Keratinocyte (primary cell): ENCODE measurements at regions not wholly inside any gene's neighbourhood (a gene's known extent, or its start where the extent isn't known, plus 50 kb on each side); places are given as distances from the start of the nearest gene placed in this dataset.

ENCODE experiments used
- DNase-seq: peaks from one replicate; pipeline ENCODE4 v3.0.0-alpha.2; 2011; ENCODE audit warnings: low read depth, missing footprints, low spot score
- FAIRE-seq: peaks from 2 replicates; lab custom pipeline; 2011; peaks lifted over from hg19 to GRCh38; lab: Jason Lieb, UNC
- H2AFZ ChIP-seq: 2 replicates; pipeline ENCODE4 v1.6.0; 2012; ENCODE audit warnings: low read length, control low read depth, inconsistent platforms; ENCODE audit not compliant: control insufficient read depth
- H3K27ac ChIP-seq: 2 replicates; pipeline ENCODE4 v1.5.1; 2011; ENCODE audit warnings: low read length; ENCODE audit not compliant: control insufficient read depth, insufficient read depth
- H3K27me3 ChIP-seq: 3 replicates; pipeline ENCODE4 v1.6.0; 2011; ENCODE audit warnings: low read length; ENCODE audit not compliant: control insufficient read depth, insufficient read depth; ENCODE audit errors: extremely low read depth
- H3K36me3 ChIP-seq, 2 experiments: 2 replicates in 1 of 2; 3 replicates in 1 of 2; pipeline ENCODE4 v1.5.1; 2011; ENCODE audit warnings: low read length in 2 of 2, mild to moderate bottlenecking in 1 of 2; ENCODE audit not compliant: control insufficient read depth in 2 of 2, insufficient read depth in 2 of 2; ENCODE audit errors: extremely low read depth in 1 of 2
- H3K4me1 ChIP-seq: 3 replicates; pipeline ENCODE4 v1.5.1; 2011; ENCODE audit warnings: low read length; ENCODE audit not compliant: control insufficient read depth, insufficient read depth; ENCODE audit errors: extremely low read depth
- H3K4me2 ChIP-seq: 3 replicates; pipeline ENCODE4 v1.6.0; 2011; ENCODE audit warnings: low read depth, low read length; ENCODE audit not compliant: control insufficient read depth, insufficient read depth; ENCODE audit errors: extremely low read depth
- H3K4me3 ChIP-seq, 3 experiments: fragments of 200-600 bp in 1 of 3; sonication (generic) in 1 of 3; 2 replicates in 2 of 3; 3 replicates in 1 of 3; pipeline ENCODE4 v1.5.1; 2011 to 2016; ENCODE audit warnings: low read length in 3 of 3, mild to moderate bottlenecking in 3 of 3, control low read depth in 2 of 3, inconsistent platforms in 1 of 3, low read depth in 1 of 3, mixed read lengths in 1 of 3, mixed run types in 1 of 3, moderate library complexity in 1 of 3; ENCODE audit not compliant: control insufficient read depth in 2 of 3, insufficient read depth in 2 of 3; ENCODE audit errors: extremely low read depth in 1 of 3
- H3K79me2 ChIP-seq: 2 replicates; pipeline ENCODE4 v1.6.0; 2012; ENCODE audit warnings: low read length; ENCODE audit not compliant: control insufficient read depth, insufficient read depth
- H3K9ac ChIP-seq: 3 replicates; pipeline ENCODE4 v1.6.0; 2011; ENCODE audit warnings: low read length; ENCODE audit not compliant: control insufficient read depth, insufficient read depth; ENCODE audit errors: extremely low read depth
- H3K9me1 ChIP-seq: 3 replicates; pipeline ENCODE4 v1.6.0; 2011; ENCODE audit warnings: low read length; ENCODE audit not compliant: control insufficient read depth, insufficient read depth; ENCODE audit errors: extremely low read depth
- H3K9me3 ChIP-seq: 2 replicates; pipeline ENCODE4 v1.5.1; 2012; ENCODE audit warnings: low read depth, low read length; ENCODE audit not compliant: control insufficient read depth
- H4K20me1 ChIP-seq: 3 replicates; pipeline ENCODE4 v1.6.0; 2011; ENCODE audit warnings: low read length; ENCODE audit not compliant: control insufficient read depth, insufficient read depth; ENCODE audit errors: extremely low read depth
- CTCF ChIP-seq, 3 experiments: IDR thresholded peaks in 1 of 3; conservative IDR thresholded peaks in 1 of 3; optimal IDR thresholded peaks in 1 of 3; 2 replicates in 2 of 3; 3 replicates in 1 of 3; pipeline versions ENCODE3 to v1.5.1; 2011; ENCODE audit warnings: low read length in 3 of 3, mild to moderate bottlenecking in 3 of 3, moderate library complexity in 2 of 3, control low read depth in 1 of 3, inconsistent platforms in 1 of 3; ENCODE audit not compliant: insufficient read depth in 2 of 3; ENCODE audit errors: extremely low read depth in 1 of 3
- EZH2 ChIP-seq: IDR thresholded peaks from one replicate; pipeline ENCODE4 v1.6.1; 2012; ENCODE audit warnings: inconsistent platforms, mild to moderate bottlenecking, low read length, moderate library complexity
- dilution Hi-C: fragments of 300-500 bp; cut with MboI; formaldehyde crosslinking; loops from one replicate; pipeline ENCODE4 v1.7.0; 2020; ENCODE audit warnings: low sequenced_read_pairs; ENCODE audit not compliant: extremely low pct_ligation_motif_present

- dilution Hi-C loops, result no loop called here
These were observed 99.0 kb upstream of the LIMCH1 start for GRCh38 chr4:41438931-41439297.

GRCh38 chr4:41442810-41443209 lies 95.1 kb upstream of the LIMCH1 start:
- Histone ChIP-seq H2AFZ (no peak overlapping the region), H3K4me2 (no peak overlapping the region), H3K27ac (no peak overlapping the region), H4K20me1 (no peaks in the 10 kb centered on the region), H3K9me3 (no peaks in the 10 kb centered on the region), H3K36me3 (no peaks in the 10 kb centered on the region), H3K9ac (no peak overlapping the region), H3K79me2 (no peaks in the 10 kb centered on the region), H3K4me3 (no peak overlapping the region), H3K27me3 (no peaks in the 10 kb centered on the region), H3K9me1 (no peaks in the 10 kb centered on the region), H3K4me1 (no peaks in the 10 kb centered on the region)
- TF ChIP-seq EZH2 (no peak), CTCF (optimal IDR thresholded peaks at IDR 0.05 in 1 of 3, IDR thresholded peaks at IDR 0.05 in 1 of 3, conservative IDR thresholded peaks at IDR 0.05 in 1 of 3; ENCODE audit: extremely low read depth in 1 of 3, insufficient read depth in 2 of 3, low read length in 3 of 3) (no peak)
- DNase-seq, result no peak
- dilution Hi-C loops, result no loop called here
- FAIRE-seq, result no peak

More at GRCh38 chr4:41438931-41439297, 99.0 kb upstream of the LIMCH1 start:
- FAIRE-seq (no peak), DNase-seq (no peak)
- Histone ChIP-seq H3K4me2 (no peak overlapping the region), H3K9ac (no peak overlapping the region), H3K27me3 (no peaks in the 10 kb centered on the region), H3K4me1 (no peaks in the 10 kb centered on the region), H4K20me1 (no peaks in the 10 kb centered on the region), H3K27ac (no peak overlapping the region), H2AFZ (no peak overlapping the region), H3K4me3 (no peak overlapping the region), H3K9me1 (no peaks in the 10 kb centered on the region), H3K79me2 (no peaks in the 10 kb centered on the region), H3K9me3 (no peaks in the 10 kb centered on the region), H3K36me3 (no peaks in the 10 kb centered on the region)
- TF ChIP-seq EZH2 (no peak), CTCF (optimal IDR thresholded peaks at IDR 0.05 in 1 of 3, IDR thresholded peaks at IDR 0.05 in 1 of 3, conservative IDR thresholded peaks at IDR 0.05 in 1 of 3; ENCODE audit: extremely low read depth in 1 of 3, insufficient read depth in 2 of 3, low read length in 3 of 3) (no peak)
